DMS 273 (cell line): ENCODE measurements at regions not wholly inside any gene's neighbourhood (a gene's known extent, or its start where the extent isn't known, plus 50 kb on each side); places are given as distances from the start of the nearest gene placed in this dataset.

Experiments used
- DNase-seq: peaks from one replicate; lab custom pipeline; 2025; ENCODE audit not compliant: unreplicated experiment; lab: John Stamatoyannopoulos, UW

DNA sequence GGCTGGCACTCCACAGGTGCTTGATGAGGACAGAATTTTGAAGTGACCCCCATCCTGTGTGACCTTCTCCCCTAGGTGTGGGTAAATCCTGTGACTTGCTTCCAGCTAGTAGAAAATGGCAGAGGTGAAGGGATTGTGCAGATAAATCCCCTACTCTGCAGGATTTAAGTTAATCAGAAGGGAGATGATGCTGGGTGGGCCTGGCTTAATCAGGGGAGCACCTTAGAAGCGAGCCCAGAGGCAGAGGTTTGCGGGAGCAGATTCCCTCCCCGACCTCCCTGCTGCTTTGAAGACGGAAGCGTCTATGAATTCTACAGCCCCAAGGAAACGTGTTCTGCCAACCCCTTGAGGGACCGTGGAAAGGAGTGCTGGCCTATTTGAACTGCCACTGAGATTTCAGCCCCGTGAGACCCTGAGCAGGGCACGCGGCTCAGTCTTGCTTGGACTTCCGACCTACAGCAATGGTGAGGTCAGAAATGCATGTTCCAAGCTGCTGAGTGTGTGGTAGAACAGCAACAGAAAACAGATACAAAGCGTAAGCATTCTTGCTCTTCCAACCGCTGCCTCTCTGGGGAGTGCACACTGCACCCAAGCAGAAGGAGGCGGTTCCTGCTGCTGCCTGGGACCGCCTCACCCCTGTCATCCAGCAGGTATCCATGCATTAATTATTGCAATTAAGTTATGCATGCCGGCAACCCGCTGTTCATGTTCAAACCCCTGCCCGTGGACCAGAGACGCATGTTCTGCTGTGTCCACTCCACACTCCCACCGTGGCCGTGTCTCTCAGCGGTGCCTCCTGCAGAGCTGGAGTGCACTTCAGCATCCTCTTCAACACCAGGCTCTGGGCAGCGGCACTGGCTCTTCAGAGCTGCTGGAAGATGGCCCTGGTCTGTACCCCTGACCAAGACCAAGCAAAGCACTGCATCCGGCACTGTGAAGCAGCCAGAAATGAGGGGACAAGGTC is 54.6 kb upstream of the RXRA start:
- no peak for DNase-seq

DNA sequence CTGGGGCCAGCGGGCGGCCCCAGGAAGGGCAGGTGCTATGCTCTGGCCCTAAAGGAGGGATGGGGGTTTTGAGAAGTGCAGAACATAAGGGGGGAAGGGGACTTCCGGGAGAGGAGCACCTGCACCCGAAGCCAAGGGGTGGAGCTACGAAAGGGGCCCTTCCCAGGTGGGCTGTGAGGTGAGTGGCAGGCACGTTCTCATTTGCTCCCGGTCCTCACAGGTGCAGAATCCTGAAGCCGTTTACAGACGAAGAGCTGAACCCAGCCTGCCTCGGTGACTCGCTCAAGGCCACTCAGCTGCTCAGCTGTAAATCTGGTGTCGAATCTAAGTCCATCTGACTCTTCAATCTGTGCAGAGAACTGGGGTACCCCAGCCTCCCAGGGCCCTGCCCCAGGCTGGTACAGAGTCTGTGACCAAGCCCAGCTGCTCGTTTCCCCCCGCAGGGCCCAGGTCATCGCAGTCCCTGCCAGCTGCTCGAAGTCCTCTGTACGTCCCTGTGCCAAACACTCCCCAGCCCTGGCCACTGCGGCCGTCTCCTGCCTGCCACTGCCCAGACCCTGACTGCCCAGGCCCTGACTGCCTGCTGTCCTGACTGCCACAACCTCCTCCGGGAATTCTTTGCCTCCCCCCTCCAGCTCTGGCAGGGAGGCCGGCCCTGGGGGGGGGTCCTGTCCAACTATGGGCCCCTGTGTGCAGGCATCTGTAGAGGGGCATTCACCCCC is 53.8 kb upstream of the RXRA start:
- no peak for DNase-seq

DNA sequence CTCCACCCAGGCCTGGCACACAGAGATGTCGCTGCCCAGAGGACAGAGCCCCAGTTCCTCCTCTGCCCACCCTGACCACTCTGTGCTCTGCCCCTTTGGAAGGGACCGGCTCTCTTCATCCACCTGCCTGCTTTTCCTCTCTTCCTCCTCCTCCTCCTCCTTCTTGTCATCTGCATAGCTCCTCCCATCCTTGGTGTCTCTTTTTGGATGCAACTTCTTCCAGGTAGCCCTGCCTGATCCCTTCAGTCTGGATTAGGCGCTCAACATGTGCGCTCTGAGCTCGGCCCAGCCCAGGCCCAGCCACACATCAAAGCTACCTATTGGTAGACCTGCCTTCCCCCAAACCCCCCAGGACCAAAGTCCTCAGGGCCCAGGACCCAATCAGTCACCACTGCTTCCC is 52.6 kb upstream of the RXRA start:
- DNase-seq = no peak

DNA sequence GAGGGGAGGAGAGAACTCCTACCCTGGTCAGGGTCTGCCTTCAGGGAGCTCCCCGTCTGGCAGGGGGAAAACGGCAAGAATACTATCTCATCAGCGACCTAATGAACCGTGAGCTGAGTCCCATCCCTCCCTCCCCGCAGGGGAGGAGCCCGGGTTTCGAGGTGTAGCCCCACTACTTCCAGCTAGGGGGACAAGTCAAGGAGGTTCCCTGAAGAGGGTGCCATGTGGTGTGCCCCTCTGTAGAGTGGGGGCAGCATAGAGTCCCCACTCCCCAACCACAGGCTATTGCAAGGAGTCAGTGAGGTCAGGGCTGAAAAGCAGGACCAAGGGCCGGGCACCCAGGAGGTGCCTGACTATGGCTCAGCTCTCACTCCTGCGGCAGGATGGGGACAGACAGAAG is 50.9 kb upstream of the RXRA start:
- DNase-seq = peak; percentile 44

DNA sequence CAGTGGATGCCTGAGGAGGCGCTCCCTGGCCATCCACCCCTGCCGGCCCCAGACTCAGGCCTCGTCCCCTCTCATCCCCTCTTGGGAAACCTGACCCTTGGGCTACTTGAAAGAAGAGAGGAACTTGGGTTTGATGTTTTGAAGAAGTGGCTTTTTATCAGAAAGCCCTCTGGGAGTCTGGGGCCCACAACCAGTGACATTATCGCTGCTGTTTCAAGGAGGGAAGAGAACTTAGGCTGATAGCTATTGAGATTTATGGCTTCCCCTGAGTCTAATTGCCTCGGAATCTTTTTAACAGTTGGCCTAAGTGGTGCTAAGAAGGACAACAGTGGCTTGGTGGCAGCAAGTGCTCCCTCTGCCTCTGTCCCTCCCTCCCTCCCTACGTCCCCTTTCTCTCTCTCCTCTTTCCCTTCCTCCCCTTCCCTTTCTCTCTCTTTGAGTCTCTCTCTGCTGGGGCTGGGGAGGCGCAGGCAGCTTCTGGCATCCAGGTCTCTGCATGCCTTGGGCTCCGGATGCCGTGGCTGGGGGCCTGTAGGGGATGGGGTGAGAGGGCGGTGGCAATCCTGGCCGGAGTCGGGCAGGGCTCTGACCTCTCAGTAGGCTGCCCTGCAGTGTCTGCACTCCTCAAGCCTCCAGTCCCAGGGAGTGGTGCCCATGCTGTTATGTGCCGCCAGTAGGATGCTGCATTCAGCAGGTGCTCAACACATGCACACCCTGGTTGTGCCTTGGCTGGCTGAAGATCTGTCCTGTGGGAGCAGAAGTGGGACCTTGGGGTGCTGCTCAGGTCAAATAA is 49.6 kb upstream of the RXRA start:
- no peak for DNase-seq
